ENCODE measurements at regions not wholly inside any gene's neighbourhood (a gene's known extent, or its start where the extent isn't known, plus 50 kb on each side); places are given as distances from the start of the nearest gene placed in this dataset.
"Not testable (repeated sequence)": the region's sequence is repeated elsewhere in the genome, so short reads cannot be mapped to it uniquely, and the experiment has no call there.

GRCh38 chr4:188287169-188287894 lies 148.1 kb downstream of the TRIML1 start:
- DNase-seq: no peak

- DNase-seq: no peak
Observed at GRCh38 chr4:188289531-188290125, 150.4 kb downstream of the TRIML1 start.

GRCh38 chr4:188295899-188296298 lies 156.7 kb downstream of the TRIML1 start:
- DNase-seq: no peak

- DNase-seq: no peak
Observed at GRCh38 chr4:188296331-188296730, 157.1 kb downstream of the TRIML1 start.

GRCh38 chr4:188297873-188298272 lies 158.6 kb downstream of the TRIML1 start:
- DNase-seq: no peak

GRCh38 chr4:188299161-188299560 lies 159.9 kb downstream of the TRIML1 start:
- DNase-seq: no peak

- no peak for DNase-seq
Observed at GRCh38 chr4:188300385-188300784, 161.1 kb downstream of the TRIML1 start.

- DNase-seq: no peak
Observed at GRCh38 chr4:188305690-188306089, 166.4 kb downstream of the TRIML1 start.

- no peak for DNase-seq
Observed at GRCh38 chr4:188307591-188307990, 168.3 kb downstream of the TRIML1 start.

GRCh38 chr4:188308142-188308541 lies 168.9 kb downstream of the TRIML1 start:
- no peak for DNase-seq

- no peak for DNase-seq
Observed at GRCh38 chr4:188316391-188316790, 177.2 kb downstream of the TRIML1 start.

GRCh38 chr4:188328966-188329365 lies 189.7 kb downstream of the TRIML1 start:
- no peak for DNase-seq

- no peak for DNase-seq
Observed at GRCh38 chr4:188329521-188329920, 190.3 kb downstream of the TRIML1 start.

GRCh38 chr4:188332265-188332664 lies 193.0 kb downstream of the TRIML1 start:
- no peak for DNase-seq

GRCh38 chr4:188336891-188337290 lies 197.7 kb downstream of the TRIML1 start:
- DNase-seq: no peak

- no peak for DNase-seq
Observed at GRCh38 chr4:188341428-188341827, 202.2 kb downstream of the TRIML1 start.

- no peak for DNase-seq
Observed at GRCh38 chr4:188346171-188346809, 207.0 kb downstream of the TRIML1 start.

GRCh38 chr4:188347339-188347738 lies 208.1 kb downstream of the TRIML1 start:
- DNase-seq: no peak

- not testable (repeated sequence) for DNase-seq
Observed at GRCh38 chr4:188349569-188349968, 210.3 kb downstream of the TRIML1 start.

GRCh38 chr4:188363196-188363595 lies 224.0 kb downstream of the TRIML1 start:
- DNase-seq: no peak

- DNase-seq: no peak
Observed at GRCh38 chr4:188370777-188371176, 231.5 kb downstream of the TRIML1 start.

GRCh38 chr4:188372058-188372457 lies 232.8 kb downstream of the TRIML1 start:
- DNase-seq: no peak

- DNase-seq: no peak
Observed at GRCh38 chr4:188372829-188373228, 233.6 kb downstream of the TRIML1 start.

- no peak for DNase-seq
Observed at GRCh38 chr4:188374871-188375270, 235.6 kb downstream of the TRIML1 start.

Measured in skin of body (tissue), 1 donor.